ENCODE measurements at regions not wholly inside any gene's neighbourhood (a gene's known extent, or its start where the extent isn't known, plus 50 kb on each side); places are given as distances from the start of the nearest gene placed in this dataset.

- no peak for DNase-seq (ENCODE audit: low spot score)
Measured at GRCh38 chr1:243944429-243945160, 94.6 kb upstream of the AKT3 start.

GRCh38 chr1:243943671-243944428 is 93.8 kb upstream of the AKT3 start:
- DNase-seq (ENCODE audit: low spot score): no peak

GRCh38 chr1:243942196-243943150 is 92.4 kb upstream of the AKT3 start:
- no peak for DNase-seq (ENCODE audit: low spot score)

GRCh38 chr1:243940451-243940850 is 90.4 kb upstream of the AKT3 start:
- DNase-seq (ENCODE audit: low spot score): no peak

GRCh38 chr1:243939167-243939848 is 89.3 kb upstream of the AKT3 start:
- no peak for DNase-seq (ENCODE audit: low spot score)

- DNase-seq (ENCODE audit: low spot score): no peak
Measured at GRCh38 chr1:243938208-243938607, 88.2 kb upstream of the AKT3 start.

GRCh38 chr1:243933495-243933894 is 83.5 kb upstream of the AKT3 start:
- no peak for DNase-seq (ENCODE audit: low spot score)

GRCh38 chr1:243931957-243932356 is 81.9 kb upstream of the AKT3 start:
- DNase-seq (ENCODE audit: low spot score): no peak

- DNase-seq (ENCODE audit: low spot score): no peak
Measured at GRCh38 chr1:243930822-243931671, 81.0 kb upstream of the AKT3 start.

- DNase-seq (ENCODE audit: low spot score): no peak
Measured at GRCh38 chr1:243927381-243927780, 77.3 kb upstream of the AKT3 start.

- no peak for DNase-seq (ENCODE audit: low spot score)
Measured at GRCh38 chr1:243926803-243927245, 76.8 kb upstream of the AKT3 start.

- DNase-seq (ENCODE audit: low spot score): no peak
Measured at GRCh38 chr1:243926299-243926698, 76.3 kb upstream of the AKT3 start.

GRCh38 chr1:243924588-243925349 is 74.7 kb upstream of the AKT3 start:
- no peak for DNase-seq (ENCODE audit: low spot score)

GRCh38 chr1:243924188-243924587 is 74.1 kb upstream of the AKT3 start:
- no peak for DNase-seq (ENCODE audit: low spot score)

- DNase-seq (ENCODE audit: low spot score): no peak
Measured at GRCh38 chr1:243923292-243924171, 73.5 kb upstream of the AKT3 start.

GRCh38 chr1:243921111-243921510 is 71.1 kb upstream of the AKT3 start:
- no peak for DNase-seq (ENCODE audit: low spot score)

- DNase-seq (ENCODE audit: low spot score): no peak
Measured at GRCh38 chr1:243917863-243918565, 68.0 kb upstream of the AKT3 start.
